MM.1S (cell line): ENCODE measurements at regions not wholly inside any gene's neighbourhood (a gene's known extent, or its start where the extent isn't known, plus 50 kb on each side); places are given as distances from the start of the nearest gene placed in this dataset.

ENCODE experiments used
- DNase-seq: peaks from one replicate; pipeline ENCODE4 v3.0.0-alpha.2; 2015
- H2AFZ ChIP-seq: fragments of 300-600 bp; sonication (generic); 2 replicates; pipeline ENCODE4 v1.6.0; 2016; ENCODE audit warnings: antibody characterized with exemption, low read length
- H3F3A ChIP-seq: fragments of 300-600 bp; sonication (generic); 2 replicates; pipeline ENCODE4 v1.6.1; 2016; ENCODE audit warnings: mild to moderate bottlenecking, antibody characterized with exemption, low read length, moderate library complexity, mixed read lengths; ENCODE audit not compliant: insufficient read depth
- H3K27ac ChIP-seq: fragments of 300-600 bp; sonication (generic); 2 replicates; pipeline ENCODE4 v1.5.1; 2016; ENCODE audit warnings: mild to moderate bottlenecking, low read length
- H3K27me3 ChIP-seq: fragments of 300-600 bp; sonication (generic); replicated peaks from 2 replicates; pipeline ENCODE4 v1.6.0; 2016; ENCODE audit warnings: low read length; ENCODE audit not compliant: insufficient read depth
- H3K36me3 ChIP-seq: fragments of 300-600 bp; sonication (generic); replicated peaks from 2 replicates; pipeline ENCODE4 v1.6.1; 2016; ENCODE audit warnings: mild to moderate bottlenecking, low read length, mixed read lengths; ENCODE audit not compliant: insufficient read depth
- H3K4me1 ChIP-seq: fragments of 300-600 bp; sonication (generic); 2 replicates; pipeline ENCODE4 v1.6.1; 2016; ENCODE audit warnings: low read length, mixed read lengths
- H3K4me2 ChIP-seq: fragments of 300-600 bp; sonication (generic); 2 replicates; pipeline ENCODE4 v1.6.0; 2016; ENCODE audit warnings: low read depth, low read length
- H3K4me3 ChIP-seq: fragments of 300-600 bp; sonication (generic); 2 replicates; pipeline ENCODE4 v1.5.1; 2016; ENCODE audit warnings: low read length, mixed read lengths
- H3K79me2 ChIP-seq: fragments of 300-600 bp; sonication (generic); 2 replicates; pipeline ENCODE4 v1.6.1; 2016; ENCODE audit warnings: mixed run types, low read length, mixed read lengths
- H3K9ac ChIP-seq: fragments of 300-600 bp; sonication (generic); 2 replicates; pipeline ENCODE4 v1.6.1; 2016; ENCODE audit warnings: low read length, mixed read lengths
- H3K9me2 ChIP-seq: fragments of 300-600 bp; sonication (generic); replicated peaks from 2 replicates; pipeline ENCODE4 v1.6.1; 2016; ENCODE audit warnings: mild to moderate bottlenecking, low read length, mixed read lengths; ENCODE audit not compliant: insufficient read depth
- H3K9me3 ChIP-seq: fragments of 300-600 bp; sonication (generic); replicated peaks from 2 replicates; pipeline ENCODE4 v1.6.1; 2016; ENCODE audit warnings: mild to moderate bottlenecking, low read length, mixed read lengths; ENCODE audit not compliant: insufficient read depth
- H4K20me1 ChIP-seq: fragments of 300-600 bp; sonication (generic); 2 replicates; pipeline ENCODE4 v1.6.1; 2016; ENCODE audit warnings: mild to moderate bottlenecking, low read length, moderate library complexity, mixed read lengths; ENCODE audit not compliant: insufficient read depth
- EZH2 ChIP-seq: fragments of 300-600 bp; sonication (generic); optimal IDR thresholded peaks from 2 replicates; pipeline ENCODE3; 2017; ENCODE audit warnings: low read depth, mild to moderate bottlenecking, antibody characterized with exemption, low read length, mixed read lengths
- EZH2phosphoT487 ChIP-seq: fragments of 300-600 bp; sonication (generic); IDR thresholded peaks from 2 replicates; pipeline ENCODE4 v1.6.1; 2018; ENCODE audit warnings: antibody characterized with exemption, low read length
- TF ChIP-seq, protein P1 (sequence below): fragments of 300-600 bp; sonication (generic); IDR thresholded peaks from 2 replicates; pipeline ENCODE4 v1.5.1; 2016; ENCODE audit warnings: antibody characterized with exemption, low read length, mixed read lengths

- no peak for DNase-seq
- Histone ChIP-seq H3K79me2 (no peaks in the 10 kb centered on the region), H3K4me2 (no peak overlapping the region), H3K9me3 (no peaks in the 10 kb centered on the region), H3K9me2 (no peaks in the 10 kb centered on the region), H3K4me3 (no peak overlapping the region), H3F3A (no peaks in the 10 kb centered on the region), H3K9ac (no peak overlapping the region), H3K27ac (no peak overlapping the region), H4K20me1 (no peaks in the 10 kb centered on the region), H2AFZ (no peak overlapping the region), H3K36me3 (no peaks in the 10 kb centered on the region), H3K4me1 (no peaks in the 10 kb centered on the region), H3K27me3 (no peaks in the 10 kb centered on the region)
- TF ChIP-seq, protein P1, sequence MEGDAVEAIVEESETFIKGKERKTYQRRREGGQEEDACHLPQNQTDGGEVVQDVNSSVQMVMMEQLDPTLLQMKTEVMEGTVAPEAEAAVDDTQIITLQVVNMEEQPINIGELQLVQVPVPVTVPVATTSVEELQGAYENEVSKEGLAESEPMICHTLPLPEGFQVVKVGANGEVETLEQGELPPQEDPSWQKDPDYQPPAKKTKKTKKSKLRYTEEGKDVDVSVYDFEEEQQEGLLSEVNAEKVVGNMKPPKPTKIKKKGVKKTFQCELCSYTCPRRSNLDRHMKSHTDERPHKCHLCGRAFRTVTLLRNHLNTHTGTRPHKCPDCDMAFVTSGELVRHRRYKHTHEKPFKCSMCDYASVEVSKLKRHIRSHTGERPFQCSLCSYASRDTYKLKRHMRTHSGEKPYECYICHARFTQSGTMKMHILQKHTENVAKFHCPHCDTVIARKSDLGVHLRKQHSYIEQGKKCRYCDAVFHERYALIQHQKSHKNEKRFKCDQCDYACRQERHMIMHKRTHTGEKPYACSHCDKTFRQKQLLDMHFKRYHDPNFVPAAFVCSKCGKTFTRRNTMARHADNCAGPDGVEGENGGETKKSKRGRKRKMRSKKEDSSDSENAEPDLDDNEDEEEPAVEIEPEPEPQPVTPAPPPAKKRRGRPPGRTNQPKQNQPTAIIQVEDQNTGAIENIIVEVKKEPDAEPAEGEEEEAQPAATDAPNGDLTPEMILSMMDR: no peak
- TF ChIP-seq EZH2phosphoT487 (no peak), EZH2 (no peak)
Measured at GRCh38 chr3:193114431-193115340, 126.3 kb upstream of the PLAAT1 start.

DNA sequence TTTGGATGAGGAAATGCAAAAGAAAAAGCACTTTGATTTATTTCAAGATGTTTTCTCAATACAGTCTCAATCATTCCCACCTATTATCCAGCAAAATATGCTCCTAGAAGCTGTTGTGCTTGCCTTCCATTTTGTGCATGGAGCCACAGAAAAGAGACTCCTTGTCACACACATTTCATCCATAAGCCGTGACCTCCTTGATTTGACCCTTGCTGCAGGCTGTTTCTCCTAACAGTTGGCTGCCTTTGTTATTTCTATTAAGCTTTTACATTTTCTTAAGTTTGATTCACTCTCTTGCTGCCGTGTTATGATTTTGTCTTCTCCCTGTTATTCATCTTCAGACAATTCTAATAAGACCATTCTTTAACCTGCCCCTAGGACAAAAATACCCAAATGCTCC is 124.2 kb upstream of the PLAAT1 start:
- Histone ChIP-seq H2AFZ (no peak overlapping the region), H3K27me3 (no peaks in the 10 kb centered on the region), H3K9ac (no peak overlapping the region), H3K4me3 (no peak overlapping the region), H4K20me1 (no peaks in the 10 kb centered on the region), H3K4me2 (no peak overlapping the region), H3F3A (no peaks in the 10 kb centered on the region), H3K36me3 (no peaks in the 10 kb centered on the region), H3K4me1 (no peaks in the 10 kb centered on the region), H3K9me2 (no peaks in the 10 kb centered on the region), H3K27ac (no peak overlapping the region), H3K9me3 (no peaks in the 10 kb centered on the region), H3K79me2 (no peaks in the 10 kb centered on the region)
- TF ChIP-seq, protein P1: no peak
- TF ChIP-seq EZH2phosphoT487 (no peak), EZH2 (no peak)
- DNase-seq: no peak

GRCh38 chr3:193118907-193119306 is 122.1 kb upstream of the PLAAT1 start:
- H3F3A ChIP-seq: no peaks in the 10 kb centered on the region
- no peaks in the 10 kb centered on the region for H3K4me1 ChIP-seq
- H3K4me2 ChIP-seq: no peak overlapping the region
- DNase-seq: no peak
- H3K36me3 ChIP-seq: no peaks in the 10 kb centered on the region
- H4K20me1 ChIP-seq: no peaks in the 10 kb centered on the region
- no peaks in the 10 kb centered on the region for H3K79me2 ChIP-seq
- H3K27me3 ChIP-seq: no peaks in the 10 kb centered on the region
- H3K9ac ChIP-seq: no peak overlapping the region
- no peak overlapping the region for H3K27ac ChIP-seq
- H3K9me2 ChIP-seq: no peaks in the 10 kb centered on the region
- no peak for TF ChIP-seq EZH2
- TF ChIP-seq, protein P1: no peak
- no peak for TF ChIP-seq EZH2phosphoT487
- H2AFZ ChIP-seq: no peak overlapping the region
- no peaks in the 10 kb centered on the region for H3K9me3 ChIP-seq
- H3K4me3 ChIP-seq: no peak overlapping the region
